ENCODE measurements at regions not wholly inside any gene's neighbourhood (a gene's known extent, or its start where the extent isn't known, plus 50 kb on each side); places are given as distances from the start of the nearest gene placed in this dataset.

GRCh38 chr2:58571181-58571852 lies 330.2 kb upstream of the FANCL start:
- Histone ChIP-seq H3K79me2 (ENCODE audit: control insufficient read depth in 1 of 2, insufficient read depth in 2 of 2, low read length in 2 of 2) (no peaks in the 10 kb centered on the region), H3K14ac (ENCODE audit: insufficient read length) (no peak overlapping the region), H3K9ac (replicated peaks in 1 of 4; ENCODE audit: extremely low read depth in 1 of 4, low read depth in 3 of 4, low read length in 3 of 4) (no peak overlapping the region), H2BK20ac (ENCODE audit: low read length) (no peak overlapping the region), H3K4ac (replicated peaks; ENCODE audit: insufficient read length, low read depth, low read length) (no peak overlapping the region), H4K8ac (ENCODE audit: extremely low read depth, insufficient read depth, low read length) (no peak overlapping the region), H2BK5ac (ENCODE audit: low read depth, low read length) (no peak overlapping the region), H4K20me1 (replicated peaks in 1 of 2; ENCODE audit: control insufficient read depth in 1 of 2, insufficient read depth in 2 of 2, low read length in 2 of 2) (no peaks in the 10 kb centered on the region), H3K4me2 (ENCODE audit: insufficient read depth in 1 of 2, low read depth in 2 of 2, low read length in 2 of 2) (no peak overlapping the region), H3K23me2 (ENCODE audit: low read depth, low read length) (no peaks in the 10 kb centered on the region), H3K23ac (ENCODE audit: insufficient read length) (no peak overlapping the region), H2AFZ (ENCODE audit: low read length) (no peak overlapping the region), H4K5ac (ENCODE audit: insufficient read length, low read depth, low read length) (no peak overlapping the region), H3K79me1 (ENCODE audit: low read depth, low read length) (no peaks in the 10 kb centered on the region), H3K18ac (ENCODE audit: extremely low read depth, low read length) (no peak overlapping the region), H3K27ac (ENCODE audit: low read depth, low read length) (no peak overlapping the region), H2BK12ac (ENCODE audit: low read depth, low read length) (no peak overlapping the region), H3K56ac (replicated peaks; ENCODE audit: insufficient read length, low read depth, low read length) (no peak overlapping the region), H3K9me3 (ENCODE audit: insufficient read depth in 2 of 2, low read depth in 1 of 2, low read length in 1 of 2) (no peaks in the 10 kb centered on the region), H2BK15ac (ENCODE audit: low read length) (no peak overlapping the region), H3K36me3 (ENCODE audit: control insufficient read depth in 2 of 4, insufficient read depth in 4 of 4, low read length in 3 of 4) (no peaks in the 10 kb centered on the region), H4K91ac (replicated peaks; ENCODE audit: insufficient read length, low read length) (no peak overlapping the region), H3K27me3 (replicated peaks in 1 of 4; ENCODE audit: control insufficient read depth in 3 of 4, extremely low read depth in 1 of 4, insufficient read depth in 3 of 4, low read length in 3 of 4) (no peaks in the 10 kb centered on the region), H2BK120ac (replicated peaks; ENCODE audit: low read depth, low read length) (no peak overlapping the region), H3K4me1 (replicated peaks in 1 of 4; ENCODE audit: control insufficient read depth in 3 of 4, insufficient read depth in 4 of 4, low read length in 3 of 4) (peaks cover 2 to 9% (median 5%) of the 10 kb centered on the region in 4 experiments; a peak in 4 of 7 replicates), H3K4me3 (ENCODE audit: extremely low read depth in 1 of 4, insufficient read depth in 2 of 4, low read depth in 3 of 4, low read length in 4 of 4) (no peak overlapping the region), H2AK5ac (ENCODE audit: low read depth, low read length) (no peak overlapping the region)
- ChIA-PET CTCF (ENCODE audit: partially characterized antibody) (interaction anchor here (0.5 to 1.9 kb wide), 28 partner anchors 9 to 673 kb away, joined by 3 to 7 read pairs (median 3); no protein-coding TSS in a partner anchor), POLR2A (ENCODE audit: partially characterized antibody) (no interaction called here)
- peak; percentile 56; the same call in 1 of the 2 replicates for TF ChIP-seq E2F6 (IDR thresholded peaks at IDR 0.05)
- TF ChIP-seq CEBPB (IDR thresholded peaks at IDR 0.05; ENCODE audit: low read depth, low read length): no peak
- no peak for TF ChIP-seq JUN (IDR thresholded peaks at IDR 0.05; ENCODE audit: low read depth, low read length)
- no peak for TF ChIP-seq HDAC2 (IDR thresholded peaks at IDR 0.05; ENCODE audit: borderline replicate concordance in 1 of 2, low read depth in 2 of 2, low read length in 2 of 2)
- peak; percentile 32 to 82 (median 70) for TF ChIP-seq CTCF (IDR thresholded peaks at IDR 0.05; ENCODE audit: control extremely low read depth in 1 of 3, insufficient read depth in 1 of 3, low read depth in 1 of 3, low read length in 3 of 3)
- TF ChIP-seq RXRA (IDR thresholded peaks at IDR 0.05; ENCODE audit: insufficient read depth, low read depth, low read length): no peak
- TF ChIP-seq RAD21 (IDR thresholded peaks at IDR 0.05 in 1 of 2, conservative IDR thresholded peaks at IDR 0.05 in 1 of 2; ENCODE audit: low read depth in 2 of 2, low read length in 2 of 2): peak; percentile 83 to 92
- TF ChIP-seq MAX (IDR thresholded peaks at IDR 0.05): peak; percentile 63
- TF ChIP-seq SP2 (IDR thresholded peaks at IDR 0.05; ENCODE audit: low read length): no peak
- DNase-seq (ENCODE audit: low read depth in 1 of 2, low spot score in 2 of 2) (peak; percentile 44 to 53), FAIRE-seq (peak; percentile 100)
- WGBS, 2 experiments (ENCODE audit: extremely low coverage in 1 of 2, insufficient coverage in 1 of 2, insufficient read length in 1 of 2, insufficient replicate concordance in 2 of 2, low coverage in 1 of 2, low lambda C conversion rate in 2 of 2, missing lambda C conversion rate in 1 of 2): 42% methylated on average over 10 of the region's 10 CpGs; no CpG with 5 or more reads in 1 of the 2 experiments
